Breast epithelium (tissue), 4 donors: ENCODE measurements at regions not wholly inside any gene's neighbourhood (a gene's known extent, or its start where the extent isn't known, plus 50 kb on each side); places are given as distances from the start of the nearest gene placed in this dataset.
A peak's percentile ranks its signal among the peaks of the same experiment; 100 is the strongest.

Experiments
- DNase-seq, 2 donors: peaks; one replicate each; pipeline ENCODE4 v3.0.0-alpha.2; 2019; ENCODE audit warnings: low spot score in 2 of 2
- H3K27ac ChIP-seq, 2 donors: fragments of 200-600 bp; sonication (generic) in 1 of 2; one replicate each; pipeline ENCODE4 v1.5.1; 2016 to 2019; ENCODE audit warnings: mild to moderate bottlenecking in 1 of 2
- H3K27me3 ChIP-seq, 2 donors: fragments of 200-600 bp; sonication (generic) in 1 of 2; one replicate each; pipeline versions ENCODE4 v1.5.1 to v1.6.0; 2017 to 2019; ENCODE audit warnings: control low read depth in 1 of 2, mild to moderate bottlenecking in 1 of 2
- H3K36me3 ChIP-seq: fragments of 200-600 bp; one replicate; pipeline ENCODE4 v1.5.1; 2019
- H3K4me1 ChIP-seq, 2 donors: fragments of 200-600 bp; sonication (generic); one replicate each; pipeline ENCODE4 v1.5.1; 2016 to 2019; ENCODE audit warnings: control low read depth in 1 of 2
- H3K4me3 ChIP-seq, 3 donors: fragments of 200-600 bp; sonication (generic); 1 replicate in 2 of 3; 2 replicates in 1 of 3; pipeline ENCODE4 v1.5.1; 2016 to 2019; ENCODE audit warnings: mild to moderate bottlenecking in 3 of 3, moderate library complexity in 2 of 3
- H3K9me3 ChIP-seq, 2 donors: fragments of 200-600 bp; sonication (generic) in 1 of 2; one replicate each; pipeline ENCODE4 v1.5.1; 2016 to 2019; ENCODE audit warnings: control low read depth in 1 of 2
- POLR2A ChIP-seq: fragments of 450-650 bp; IDR thresholded peaks from one replicate; pipeline ENCODE4 v1.6.1; 2016; ENCODE audit warnings: antibody characterized with exemption, mild to moderate bottlenecking, moderate library complexity
- POLR2AphosphoS5 ChIP-seq, 3 donors: sonication (generic); formaldehyde crosslinking; IDR thresholded peaks; one replicate each; pipeline ENCODE4 v1.6.1; 2017; ENCODE audit warnings: antibody characterized with exemption in 3 of 3
- intact Hi-C: fragments of 100-400 bp; cut with DNase I; formaldehyde crosslinking; loops from one replicate; pipeline ENCODE4 v1.15.1; 2023; ENCODE audit warnings: low total_unique reads
- TF ChIP-seq, protein P1 (sequence below), 3 donors: fragments of 450-650 bp; IDR thresholded peaks; one replicate each; pipeline ENCODE4 v1.5.1; 2016 to 2017; ENCODE audit warnings: antibody characterized with exemption in 3 of 3, mild to moderate bottlenecking in 3 of 3, moderate library complexity in 3 of 3

DNA sequence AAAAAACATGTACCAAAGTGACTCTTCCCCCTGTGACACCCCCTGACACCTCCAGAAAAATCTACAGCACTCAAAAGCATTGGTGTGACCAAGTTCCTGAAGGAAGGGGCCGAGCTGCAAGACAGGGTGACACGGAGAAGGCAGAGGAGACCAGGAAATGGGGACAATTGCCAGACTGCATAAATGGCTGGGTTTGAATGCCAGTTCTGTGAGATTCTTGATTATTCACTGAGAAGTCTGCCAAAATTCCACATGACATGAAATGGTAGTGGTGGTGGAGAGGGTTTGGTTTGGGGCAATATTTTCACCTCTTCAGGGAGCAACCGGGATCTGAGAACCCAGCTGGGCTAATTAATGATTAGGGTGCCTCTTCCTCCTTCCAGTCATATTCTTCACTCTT, 178.5 kb downstream of the ARL4C start:
- intact Hi-C loops: no loop called here
- TF ChIP-seq, protein P1, sequence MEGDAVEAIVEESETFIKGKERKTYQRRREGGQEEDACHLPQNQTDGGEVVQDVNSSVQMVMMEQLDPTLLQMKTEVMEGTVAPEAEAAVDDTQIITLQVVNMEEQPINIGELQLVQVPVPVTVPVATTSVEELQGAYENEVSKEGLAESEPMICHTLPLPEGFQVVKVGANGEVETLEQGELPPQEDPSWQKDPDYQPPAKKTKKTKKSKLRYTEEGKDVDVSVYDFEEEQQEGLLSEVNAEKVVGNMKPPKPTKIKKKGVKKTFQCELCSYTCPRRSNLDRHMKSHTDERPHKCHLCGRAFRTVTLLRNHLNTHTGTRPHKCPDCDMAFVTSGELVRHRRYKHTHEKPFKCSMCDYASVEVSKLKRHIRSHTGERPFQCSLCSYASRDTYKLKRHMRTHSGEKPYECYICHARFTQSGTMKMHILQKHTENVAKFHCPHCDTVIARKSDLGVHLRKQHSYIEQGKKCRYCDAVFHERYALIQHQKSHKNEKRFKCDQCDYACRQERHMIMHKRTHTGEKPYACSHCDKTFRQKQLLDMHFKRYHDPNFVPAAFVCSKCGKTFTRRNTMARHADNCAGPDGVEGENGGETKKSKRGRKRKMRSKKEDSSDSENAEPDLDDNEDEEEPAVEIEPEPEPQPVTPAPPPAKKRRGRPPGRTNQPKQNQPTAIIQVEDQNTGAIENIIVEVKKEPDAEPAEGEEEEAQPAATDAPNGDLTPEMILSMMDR (IDR thresholded peaks at IDR 0.05): no peak
- no peak for TF ChIP-seq POLR2A
- no peak for TF ChIP-seq POLR2AphosphoS5 (IDR thresholded peaks at IDR 0.05)
- H3K27me3 ChIP-seq: no peaks in the 10 kb centered on the region
- H3K9me3 ChIP-seq: no peaks in the 10 kb centered on the region
- H3K27ac ChIP-seq: peak overlapping the region in 1 of 2 donors; percentile 36
- no peaks in the 10 kb centered on the region for H3K36me3 ChIP-seq
- H3K4me3 ChIP-seq: no peak overlapping the region
- no peaks in the 10 kb centered on the region for H3K4me1 ChIP-seq
- no peak for DNase-seq

- H3K27me3 ChIP-seq: no peaks in the 10 kb centered on the region
- no peaks in the 10 kb centered on the region for H3K36me3 ChIP-seq
- no peak overlapping the region for H3K27ac ChIP-seq
- H3K4me1 ChIP-seq: no peaks in the 10 kb centered on the region
- peak in 1 of 2 donors; percentile 2 for DNase-seq
- no peaks in the 10 kb centered on the region for H3K9me3 ChIP-seq
- H3K4me3 ChIP-seq: no peak overlapping the region
- TF ChIP-seq POLR2A: no peak
- intact Hi-C loops: no loop called here
Measured at GRCh38 chr2:234313558-234313957, 183.3 kb downstream of the ARL4C start.

- intact Hi-C loops: no loop called here
- no peak for DNase-seq
- H3K9me3 ChIP-seq: no peaks in the 10 kb centered on the region
- no peaks in the 10 kb centered on the region for H3K36me3 ChIP-seq
- TF ChIP-seq, protein P1 (IDR thresholded peaks at IDR 0.05): no peak
- TF ChIP-seq POLR2A (no peak), POLR2AphosphoS5 (IDR thresholded peaks at IDR 0.05) (no peak)
- no peaks in the 10 kb centered on the region for H3K27me3 ChIP-seq
- H3K4me1 ChIP-seq: peaks cover 0 to 4% of the 10 kb centered on the region in 2 donors
- H3K4me3 ChIP-seq: no peak overlapping the region
- no peak overlapping the region for H3K27ac ChIP-seq
Measured at GRCh38 chr2:234310166-234310565, 186.7 kb downstream of the ARL4C start.

GRCh38 chr2:234309431-234309830, 187.4 kb downstream of the ARL4C start:
- Histone ChIP-seq H3K9me3 (no peaks in the 10 kb centered on the region), H3K27ac (no peak overlapping the region), H3K36me3 (no peaks in the 10 kb centered on the region), H3K4me1 (peaks cover 0 to 4% of the 10 kb centered on the region in 2 donors), H3K4me3 (no peak overlapping the region), H3K27me3 (no peaks in the 10 kb centered on the region)
- DNase-seq: no peak
- intact Hi-C loops: no loop called here
- TF ChIP-seq, protein P1 (IDR thresholded peaks at IDR 0.05): no peak
- no peak for TF ChIP-seq POLR2AphosphoS5 (IDR thresholded peaks at IDR 0.05)

GRCh38 chr2:234308813-234309195, 188.1 kb downstream of the ARL4C start:
- TF ChIP-seq, protein P1 (IDR thresholded peaks at IDR 0.05): no peak
- TF ChIP-seq POLR2AphosphoS5 (IDR thresholded peaks at IDR 0.05) (no peak), POLR2A (no peak)
- Histone ChIP-seq H3K4me3 (no peak overlapping the region), H3K27me3 (no peaks in the 10 kb centered on the region), H3K4me1 (peaks cover 0 to 4% of the 10 kb centered on the region in 2 donors), H3K27ac (no peak overlapping the region), H3K36me3 (no peaks in the 10 kb centered on the region), H3K9me3 (no peaks in the 10 kb centered on the region)
- intact Hi-C loops: no loop called here
- no peak for DNase-seq
